ENCODE measurements at regions not wholly inside any gene's neighbourhood (a gene's known extent, or its start where the extent isn't known, plus 50 kb on each side); places are given as distances from the start of the nearest gene placed in this dataset.

DNA sequence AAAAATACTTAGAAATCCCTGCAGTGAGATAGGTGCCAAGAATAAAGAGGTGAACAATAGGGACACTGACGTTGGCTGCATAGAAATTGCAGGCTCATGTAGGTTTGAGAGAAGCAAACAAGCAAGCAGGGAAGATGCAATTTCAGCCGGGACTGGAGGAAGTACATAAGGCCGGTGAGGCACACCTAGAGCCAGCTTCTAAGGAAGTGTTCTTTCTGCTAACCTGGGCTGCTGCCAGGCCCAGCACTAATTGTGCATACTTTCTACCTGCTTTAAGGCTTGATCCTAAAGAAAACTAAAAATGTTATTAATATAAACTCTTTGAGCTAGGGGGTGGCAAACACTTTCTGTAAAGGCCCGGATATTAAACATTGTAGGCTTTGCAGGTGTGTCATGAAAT lies 71.0 kb downstream of the LMO4 start:
- TF ChIP-seq CTCF (conservative IDR thresholded peaks at IDR 0.05; ENCODE audit: low read depth, low read length) = no peak
- TF ChIP-seq EZH2 (IDR thresholded peaks at IDR 0.05; ENCODE audit: borderline replicate concordance, low read depth, low read length, poor library complexity, severe bottlenecking) = no peak

All from A673 (cell line).